ENCODE measurements at regions not wholly inside any gene's neighbourhood (a gene's known extent, or its start where the extent isn't known, plus 50 kb on each side); places are given as distances from the start of the nearest gene placed in this dataset.

- H3K27ac ChIP-seq, result no peak overlapping the region
- no peak for TF ChIP-seq CTCF (IDR thresholded peaks at IDR 0.05)
- H3K4me1 ChIP-seq, result no peaks in the 10 kb centered on the region
- no peaks in the 10 kb centered on the region for H3K36me3 ChIP-seq
- H3K4me3 ChIP-seq, result no peak overlapping the region
- H3K9me3 ChIP-seq, result no peaks in the 10 kb centered on the region
- no peak for DNase-seq (ENCODE audit: low spot score)
- no peaks in the 10 kb centered on the region for H3K27me3 ChIP-seq
Measured at GRCh38 chr11:104435494-104435893, 271.5 kb upstream of the PDGFD start.

GRCh38 chr11:104433751-104434150, 269.8 kb upstream of the PDGFD start:
- H3K36me3 ChIP-seq, result no peaks in the 10 kb centered on the region
- DNase-seq (ENCODE audit: low spot score), result no peak
- H3K27ac ChIP-seq, result no peak overlapping the region
- no peak for TF ChIP-seq CTCF (IDR thresholded peaks at IDR 0.05)
- no peak overlapping the region for H3K4me3 ChIP-seq
- H3K9me3 ChIP-seq, result no peaks in the 10 kb centered on the region
- H3K4me1 ChIP-seq, result no peaks in the 10 kb centered on the region
- no peaks in the 10 kb centered on the region for H3K27me3 ChIP-seq

GRCh38 chr11:104432981-104433380, 269.0 kb upstream of the PDGFD start:
- H3K4me3 ChIP-seq, result no peak overlapping the region
- H3K27ac ChIP-seq, result no peak overlapping the region
- H3K27me3 ChIP-seq, result no peaks in the 10 kb centered on the region
- DNase-seq (ENCODE audit: low spot score), result no peak
- no peaks in the 10 kb centered on the region for H3K4me1 ChIP-seq
- no peak for TF ChIP-seq CTCF (IDR thresholded peaks at IDR 0.05)
- H3K36me3 ChIP-seq, result no peaks in the 10 kb centered on the region
- H3K9me3 ChIP-seq, result no peaks in the 10 kb centered on the region

- H3K36me3 ChIP-seq, result no peaks in the 10 kb centered on the region
- no peak overlapping the region for H3K4me3 ChIP-seq
- no peaks in the 10 kb centered on the region for H3K4me1 ChIP-seq
- DNase-seq (ENCODE audit: low spot score), result no peak
- no peaks in the 10 kb centered on the region for H3K27me3 ChIP-seq
- TF ChIP-seq CTCF (IDR thresholded peaks at IDR 0.05), result no peak
- no peaks in the 10 kb centered on the region for H3K9me3 ChIP-seq
- no peak overlapping the region for H3K27ac ChIP-seq
Measured at GRCh38 chr11:104432526-104432925, 268.6 kb upstream of the PDGFD start.

- no peak for TF ChIP-seq CTCF (IDR thresholded peaks at IDR 0.05)
- Histone ChIP-seq H3K27ac (no peak overlapping the region), H3K27me3 (no peaks in the 10 kb centered on the region), H3K4me1 (no peaks in the 10 kb centered on the region), H3K9me3 (no peaks in the 10 kb centered on the region), H3K36me3 (no peaks in the 10 kb centered on the region), H3K4me3 (no peak overlapping the region)
- no peak for DNase-seq (ENCODE audit: low spot score)
Measured at GRCh38 chr11:104422324-104422944, 258.5 kb upstream of the PDGFD start.

- Histone ChIP-seq H3K4me3 (no peak overlapping the region), H3K4me1 (no peaks in the 10 kb centered on the region), H3K27me3 (no peaks in the 10 kb centered on the region), H3K36me3 (no peaks in the 10 kb centered on the region), H3K9me3 (no peaks in the 10 kb centered on the region), H3K27ac (no peak overlapping the region)
- no peak for DNase-seq (ENCODE audit: low spot score)
- no peak for TF ChIP-seq CTCF (IDR thresholded peaks at IDR 0.05)
Measured at GRCh38 chr11:104410336-104410735, 246.4 kb upstream of the PDGFD start.
